SK-N-SH treated with all-trans-retinoic acid at 6 μM for 48 hours (cell line): ENCODE measurements at regions not wholly inside any gene's neighbourhood (a gene's known extent, or its start where the extent isn't known, plus 50 kb on each side); places are given as distances from the start of the nearest gene placed in this dataset.

Source experiments
- SNAI2 ChIP-seq: fragments of 250-450 bp; sonication (Bioruptor Pico); IDR thresholded peaks from 2 replicates; pipeline ENCODE4 v1.5.0; 2020; ENCODE audit warnings: mild to moderate bottlenecking, moderate library complexity
- ZNF565 ChIP-seq: fragments of 450-650 bp; formaldehyde crosslinking; conservative IDR thresholded peaks from 2 replicates; pipeline ENCODE4 v1.5.0; 2020; ENCODE audit warnings: low read depth, mild to moderate bottlenecking, moderate library complexity
- TF ChIP-seq, protein P1 (sequence below): fragments of 250-450 bp; sonication (Bioruptor Pico); IDR thresholded peaks from 2 replicates; pipeline ENCODE4 v1.5.1; 2020; ENCODE audit warnings: low read depth, mild to moderate bottlenecking, moderate library complexity

DNA sequence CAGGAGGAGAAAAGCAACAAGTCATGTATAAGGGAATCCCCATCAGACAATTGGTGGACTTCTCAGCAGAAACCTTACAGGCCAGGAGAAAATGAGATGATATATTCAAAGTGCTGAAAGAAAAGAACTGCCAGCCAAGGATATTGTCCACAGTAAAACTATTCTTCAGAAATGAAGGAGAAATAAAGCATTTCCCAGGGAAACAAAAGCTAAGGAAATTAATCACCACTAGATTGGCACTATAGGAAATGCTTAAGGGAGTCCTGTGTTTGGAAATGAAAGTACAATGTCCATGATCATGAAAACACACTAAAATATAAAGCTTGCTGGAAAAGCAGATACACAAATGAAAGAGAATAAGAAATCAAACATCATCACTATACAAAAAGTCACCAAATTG lies 282.0 kb downstream of the BLID start:
- no peak for TF ChIP-seq SNAI2 (CRISPR knock-in tag)
- TF ChIP-seq ZNF565: no peak
- TF ChIP-seq, protein P1, sequence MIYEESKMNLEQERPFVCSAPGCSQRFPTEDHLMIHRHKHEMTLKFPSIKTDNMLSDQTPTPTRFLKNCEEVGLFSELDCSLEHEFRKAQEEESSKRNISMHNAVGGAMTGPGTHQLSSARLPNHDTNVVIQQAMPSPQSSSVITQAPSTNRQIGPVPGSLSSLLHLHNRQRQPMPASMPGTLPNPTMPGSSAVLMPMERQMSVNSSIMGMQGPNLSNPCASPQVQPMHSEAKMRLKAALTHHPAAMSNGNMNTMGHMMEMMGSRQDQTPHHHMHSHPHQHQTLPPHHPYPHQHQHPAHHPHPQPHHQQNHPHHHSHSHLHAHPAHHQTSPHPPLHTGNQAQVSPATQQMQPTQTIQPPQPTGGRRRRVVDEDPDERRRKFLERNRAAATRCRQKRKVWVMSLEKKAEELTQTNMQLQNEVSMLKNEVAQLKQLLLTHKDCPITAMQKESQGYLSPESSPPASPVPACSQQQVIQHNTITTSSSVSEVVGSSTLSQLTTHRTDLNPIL: no peak
